SK-N-SH (cell line): ENCODE measurements at regions not wholly inside any gene's neighbourhood (a gene's known extent, or its start where the extent isn't known, plus 50 kb on each side); places are given as distances from the start of the nearest gene placed in this dataset.
"Not testable (repeated sequence)": the region's sequence is repeated elsewhere in the genome, so short reads cannot be mapped to it uniquely, and the experiment has no call there.

Experiments
- CTCF ChIA-PET: fragments of 300-600, 350-600 bp; formaldehyde crosslinking; extraction: SDS; loops from one replicate; lab custom pipeline; 2021; lab: Yijun Ruan, JAX
- POLR2A ChIA-PET: fragments of 350-600 bp; sonication (Branson Sonifier 250); formaldehyde crosslinking; extraction: SDS; loops from one replicate; lab custom pipeline; 2020; ENCODE audit warnings: antibody characterized with exemption, inconsistent platforms; lab: Yijun Ruan, JAX
- DNase-seq: peaks from one replicate; pipeline ENCODE4 v3.0.0; 2012
- H2AFZ ChIP-seq: fragments of 200-600 bp; sonication (generic); 2 replicates; pipeline ENCODE4 v1.8.1; 2016; ENCODE audit warnings: antibody characterized with exemption, mild to moderate bottlenecking, low read depth
- H3F3A ChIP-seq: fragments of 200-600 bp; sonication (generic); replicated peaks from 2 replicates; pipeline ENCODE3; 2016; ENCODE audit warnings: antibody characterized with exemption, mild to moderate bottlenecking; ENCODE audit not compliant: insufficient read depth
- H3K27ac ChIP-seq, 2 experiments: fragments of 200-500 bp in 1 of 2; fragments of 200-600 bp in 1 of 2; sonication (Bioruptor generic) in 1 of 2; sonication (generic), shearing (Covaris generic) in 1 of 2; 2 replicates each; pipeline versions ENCODE4 v1.5.1 to v1.6.1; 2014 to 2016; ENCODE audit warnings: low read depth in 2 of 2, inconsistent platforms in 1 of 2, low read length in 1 of 2, mild to moderate bottlenecking in 1 of 2, mixed read lengths in 1 of 2
- H3K27me3 ChIP-seq: fragments of 200-600 bp; sonication (generic), shearing (Covaris generic); 2 replicates; pipeline ENCODE4 v1.6.1; 2016; ENCODE audit warnings: mixed run types; ENCODE audit not compliant: insufficient read depth
- H3K36me3 ChIP-seq, 2 experiments: fragments of 200-500 bp in 1 of 2; fragments of 200-600 bp in 1 of 2; sonication (Bioruptor generic) in 1 of 2; sonication (generic) in 1 of 2; replicated peaks in 1 of 2; 2 replicates each; pipeline versions ENCODE3 to v1.5.1; 2014 to 2016; ENCODE audit warnings: low read length in 1 of 2, mild to moderate bottlenecking in 1 of 2; ENCODE audit not compliant: insufficient read depth in 2 of 2, control insufficient read depth in 1 of 2
- H3K4me1 ChIP-seq, 2 experiments: fragments of 200-500 bp in 1 of 2; fragments of 200-600 bp in 1 of 2; sonication (Bioruptor generic) in 1 of 2; sonication (generic), shearing (Covaris generic) in 1 of 2; 2 replicates each; pipeline versions ENCODE4 v1.5.1 to v1.6.1; 2014 to 2016; ENCODE audit warnings: low read depth in 1 of 2, low read length in 1 of 2, mixed run types in 1 of 2; ENCODE audit not compliant: insufficient read depth in 2 of 2, control insufficient read depth in 1 of 2
- H3K4me2 ChIP-seq: fragments of 200-600 bp; sonication (generic), shearing (Covaris generic); 2 replicates; pipeline ENCODE4 v1.6.1; 2017; ENCODE audit warnings: mixed run types
- H3K4me3 ChIP-seq, 2 experiments: fragments of 200-500 bp in 1 of 2; fragments of 200-600 bp in 1 of 2; sonication (Bioruptor generic) in 1 of 2; sonication (generic), shearing (Covaris generic) in 1 of 2; 2 replicates each; pipeline versions ENCODE4 v1.5.1 to v1.8.1; 2014 to 2016; ENCODE audit warnings: low read depth in 2 of 2, inconsistent platforms in 1 of 2, low read length in 1 of 2, mild to moderate bottlenecking in 1 of 2, mixed read lengths in 1 of 2, moderate library complexity in 1 of 2
- H3K79me2 ChIP-seq: fragments of 200-600 bp; sonication (generic); 2 replicates; pipeline ENCODE4 v1.8.1; 2017; ENCODE audit warnings: mild to moderate bottlenecking; ENCODE audit not compliant: insufficient read depth
- H3K9ac ChIP-seq: fragments of 200-600 bp; sonication (generic); 2 replicates; pipeline ENCODE4 v1.6.1; 2017; ENCODE audit warnings: mixed run types
- H3K9me2 ChIP-seq: fragments of 200-600 bp; sonication (generic); 2 replicates; pipeline ENCODE4 v1.6.1; 2017; ENCODE audit warnings: mixed run types
- H3K9me3 ChIP-seq: fragments of 200-600 bp; sonication (generic); 2 replicates; pipeline ENCODE4 v1.6.1; 2017; ENCODE audit warnings: mixed run types, mild to moderate bottlenecking, moderate library complexity
- H4K20me1 ChIP-seq: fragments of 200-600 bp; sonication (generic); 2 replicates; pipeline ENCODE4 v1.6.1; 2017; ENCODE audit warnings: mild to moderate bottlenecking, mixed run types; ENCODE audit not compliant: insufficient read depth
- EP300 ChIP-seq, 2 experiments: IDR thresholded peaks; 2 replicates each; pipeline versions ENCODE4 v1.4.0 to v1.6.1; 2012; ENCODE audit warnings: borderline replicate concordance in 1 of 2, low read depth in 1 of 2, low read length in 1 of 2
- FOSL2 ChIP-seq: IDR thresholded peaks from 2 replicates; pipeline ENCODE4 v1.4.0; 2012; ENCODE audit warnings: low read depth, mild to moderate bottlenecking, moderate library complexity, borderline replicate concordance
- FOXM1 ChIP-seq: IDR thresholded peaks from 2 replicates; pipeline ENCODE4 v1.4.0; 2012; ENCODE audit warnings: low read depth, mild to moderate bottlenecking
- GABPA ChIP-seq: IDR thresholded peaks from 2 replicates; pipeline ENCODE4 v1.4.0; 2012; ENCODE audit warnings: low read depth, mild to moderate bottlenecking
- MEF2A ChIP-seq: IDR thresholded peaks from 2 replicates; pipeline ENCODE4 v1.4.0; 2012; ENCODE audit warnings: low read depth, borderline replicate concordance
- NFIC ChIP-seq: IDR thresholded peaks from 2 replicates; pipeline ENCODE4 v1.4.0; 2012; ENCODE audit warnings: borderline replicate concordance
- NRF1 ChIP-seq: IDR thresholded peaks from 2 replicates; pipeline ENCODE4 v1.6.1; 2012; ENCODE audit warnings: low read depth, mild to moderate bottlenecking, low read length
- POLR2AphosphoS5 ChIP-seq: IDR thresholded peaks from 2 replicates; pipeline ENCODE4 v1.6.1; 2012; ENCODE audit warnings: low read depth, low read length
- RFX5 ChIP-seq: IDR thresholded peaks from 2 replicates; pipeline ENCODE4 v1.6.1; 2012; ENCODE audit warnings: mild to moderate bottlenecking, improper control_type of control experiment, low read length
- RXRA ChIP-seq: IDR thresholded peaks from 2 replicates; pipeline ENCODE4 v1.4.0; 2012; ENCODE audit warnings: low read depth, mild to moderate bottlenecking, borderline replicate concordance
- TEAD4 ChIP-seq: IDR thresholded peaks from 2 replicates; pipeline ENCODE4 v1.4.0; 2012; ENCODE audit warnings: mild to moderate bottlenecking, borderline replicate concordance; ENCODE audit not compliant: insufficient read depth
- WGBS: methylation state at CpG from one replicate; pipeline ENCODE4 v1.1.6; 2017; ENCODE audit warnings: low lambda C conversion rate; 5-methylcytosine and 5-hydroxymethylcytosine counted together
- TF ChIP-seq, protein P1 (sequence below): IDR thresholded peaks from 2 replicates; pipeline ENCODE4 v1.4.0; 2012; ENCODE audit warnings: low read depth

DNA sequence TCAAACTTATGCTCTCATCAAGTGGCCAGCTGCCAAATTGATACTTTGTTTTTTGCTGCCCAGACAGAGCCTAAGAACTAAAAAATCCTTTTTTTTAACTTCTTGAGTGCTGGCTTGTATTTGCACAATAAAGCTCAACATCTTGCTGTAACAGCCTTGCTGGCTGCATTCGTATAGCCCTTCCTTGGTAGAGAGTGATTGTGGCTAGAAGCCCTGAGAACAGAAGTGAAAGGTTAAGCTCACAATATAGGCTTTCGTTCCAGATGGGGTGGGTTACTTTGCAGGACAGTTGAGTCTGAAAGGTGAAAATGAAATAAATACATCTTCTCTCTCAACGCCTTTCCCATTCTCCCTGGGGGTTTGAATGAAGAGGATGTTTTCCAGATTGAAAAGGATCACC is 278.8 kb downstream of the HS3ST3B1 start:
- Histone ChIP-seq H3K36me3 (no peaks in the 10 kb centered on the region), H3K79me2 (no peaks in the 10 kb centered on the region), H3K4me1 (no peaks in the 10 kb centered on the region), H3K4me3 (no peak overlapping the region), H3K4me2 (no peak overlapping the region), H4K20me1 (no peaks in the 10 kb centered on the region), H3K27ac (no peak overlapping the region), H3K9me2 (no peaks in the 10 kb centered on the region)
- 8% methylated on average over 3 of the region's 3 CpGs for whole genome bisulfite sequencing
- POLR2A ChIA-PET, result no interaction called here
- no peak for DNase-seq
- no peak for TF ChIP-seq FOXM1
- no peak for TF ChIP-seq RXRA
- no peak for TF ChIP-seq RFX5
- TF ChIP-seq NFIC, result no peak
- TF ChIP-seq, all 33 proteins: peak for 0
- Histone ChIP-seq H2AFZ (no peak overlapping the region), H3K9ac (no peak overlapping the region), H3F3A (no peaks in the 10 kb centered on the region), H3K9me3 (no peaks in the 10 kb centered on the region), H3K27me3 (peaks cover 14% of the 10 kb centered on the region)
- CTCF ChIA-PET, result no interaction called here

DNA sequence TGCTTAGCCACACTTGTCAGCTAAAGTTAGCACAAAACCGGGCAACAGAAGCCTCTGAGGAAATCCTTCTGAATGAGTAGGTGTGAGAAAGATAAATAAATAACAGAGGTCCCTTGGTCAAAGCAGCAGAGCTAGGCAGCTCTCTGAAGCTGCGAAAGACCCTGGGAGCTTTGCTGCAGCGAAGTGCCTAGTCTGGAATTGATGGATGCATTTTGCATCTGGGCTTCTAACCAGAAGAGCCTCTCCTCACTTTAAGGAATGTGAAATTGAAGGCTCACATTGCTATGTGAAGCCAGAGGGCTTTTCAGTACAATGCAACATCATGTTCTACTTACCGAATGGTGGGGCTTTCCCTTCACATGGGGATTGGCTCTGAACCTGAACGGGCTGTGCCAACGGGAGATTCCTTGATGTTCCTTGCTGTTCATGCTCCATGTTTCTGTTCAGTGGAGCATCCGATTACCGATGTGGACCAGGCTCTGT is 274.6 kb downstream of the HS3ST3B1 start:
- H3K9me3 ChIP-seq, result no peaks in the 10 kb centered on the region
- H3K4me3 ChIP-seq, result no peak overlapping the region
- H3F3A ChIP-seq, result no peaks in the 10 kb centered on the region
- peaks cover 22% of the 10 kb centered on the region for H3K27me3 ChIP-seq
- H3K79me2 ChIP-seq, result no peaks in the 10 kb centered on the region
- H3K36me3 ChIP-seq, result no peaks in the 10 kb centered on the region
- H3K4me2 ChIP-seq, result no peak overlapping the region
- no peak overlapping the region for H3K27ac ChIP-seq
- CTCF ChIA-PET, result no interaction called here
- POLR2A ChIA-PET, result no interaction called here
- no peaks in the 10 kb centered on the region for H3K4me1 ChIP-seq
- no peaks in the 10 kb centered on the region for H3K9me2 ChIP-seq
- DNase-seq, result no peak
- no peak overlapping the region for H2AFZ ChIP-seq
- 7% methylated on average over 8 of the region's 8 CpGs for WGBS
- H3K9ac ChIP-seq, result no peak overlapping the region
- no peaks in the 10 kb centered on the region for H4K20me1 ChIP-seq
- TF ChIP-seq EP300 (IDR thresholded peaks at IDR 0.05; ENCODE audit: borderline replicate concordance in 1 of 2, low read depth in 1 of 2, low read length in 1 of 2) (no peak), GABPA (no peak), FOSL2 (no peak), POLR2AphosphoS5 (no peak), FOXM1 (no peak), TEAD4 (no peak), MEF2A (no peak), NRF1 (no peak)
- TF ChIP-seq, protein P1, sequence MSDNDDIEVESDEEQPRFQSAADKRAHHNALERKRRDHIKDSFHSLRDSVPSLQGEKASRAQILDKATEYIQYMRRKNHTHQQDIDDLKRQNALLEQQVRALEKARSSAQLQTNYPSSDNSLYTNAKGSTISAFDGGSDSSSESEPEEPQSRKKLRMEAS, result no peak

DNA sequence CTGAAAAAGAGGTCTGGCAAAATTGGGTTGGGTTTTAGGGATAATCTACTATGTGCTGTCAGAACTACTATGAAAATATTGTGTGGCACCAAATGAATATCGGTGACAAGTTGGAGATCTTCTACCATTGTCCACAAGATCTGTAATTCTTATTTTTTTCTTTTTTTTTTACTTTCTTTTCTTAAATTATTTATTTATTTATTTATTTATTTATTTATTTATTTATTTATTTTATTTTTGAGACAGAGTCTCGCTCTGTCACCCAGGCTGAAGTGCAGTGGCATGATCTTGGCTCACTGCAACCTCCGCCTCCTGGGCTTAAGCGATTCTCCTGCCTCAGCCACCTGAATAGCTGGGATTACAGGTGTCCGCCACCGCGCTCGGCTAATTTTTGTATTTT is 259.4 kb downstream of the HS3ST3B1 start:
- H3F3A ChIP-seq, H3K9me3 ChIP-seq, H2AFZ ChIP-seq, H3K4me3 ChIP-seq, H3K27me3 ChIP-seq, H3K36me3 ChIP-seq, H3K9ac ChIP-seq, CTCF ChIA-PET, H3K79me2 ChIP-seq, H4K20me1 ChIP-seq, H3K4me2 ChIP-seq, H3K4me1 ChIP-seq, DNase-seq, H3K27ac ChIP-seq, POLR2A ChIA-PET, H3K9me2 ChIP-seq: not testable (repeated sequence)
- 32% methylated on average over 8 of the region's 8 CpGs for WGBS
